PC-3 (cell line): ENCODE measurements at regions not wholly inside any gene's neighbourhood (a gene's known extent, or its start where the extent isn't known, plus 50 kb on each side); places are given as distances from the start of the nearest gene placed in this dataset.

Source experiments
- ATAC-seq: fragments of 200-7000 bp; cut with Tn5 transposase; 2 replicates; pipeline ENCODE4 v1.9.1; 2020; ENCODE audit warnings: mild to moderate bottlenecking, moderate library complexity
- BruUV-seq: library from RNA; stranded (reverse); fragments of 400-500 nt; replicated peaks from 2 replicates; lab custom pipeline; 2021; lab: Mats Ljungman, UMichigan
- CTCF ChIA-PET: fragments of 300-600 bp; sonication (Branson Sonifier 250); formaldehyde crosslinking; loops from one replicate; lab custom pipeline; 2022; ENCODE audit warnings: antibody characterized with exemption; lab: Charles Lee
- POLR2A ChIA-PET: fragments of 300-600 bp; sonication (Branson Sonifier 250); formaldehyde crosslinking; loops from one replicate; lab custom pipeline; 2022; ENCODE audit warnings: antibody characterized with exemption; ENCODE audit not compliant: unreplicated experiment; lab: Charles Lee
- DNase-seq: peaks from one replicate; pipeline ENCODE4 v3.0.0-alpha.2; 2015
- H2AFZ ChIP-seq: fragments of 300-600 bp; sonication (generic); 2 replicates; pipeline ENCODE4 v1.6.0; 2016; ENCODE audit warnings: antibody characterized with exemption, low read length
- H3F3A ChIP-seq: fragments of 300-600 bp; sonication (generic); one replicate; pipeline ENCODE4 v1.6.0; 2017; ENCODE audit warnings: antibody characterized with exemption, low read length, control low read depth, mild to moderate bottlenecking; ENCODE audit not compliant: unreplicated experiment
- H3K27ac ChIP-seq: fragments of 300-600 bp; sonication (generic); 2 replicates; pipeline ENCODE4 v1.5.1; 2016; ENCODE audit warnings: mild to moderate bottlenecking, low read length
- H3K27me3 ChIP-seq: fragments of 300-600 bp; sonication (generic); 2 replicates; pipeline ENCODE4 v1.6.1; 2016; ENCODE audit warnings: low read length, mixed read lengths
- H3K36me3 ChIP-seq: fragments of 300-600 bp; sonication (generic); 2 replicates; pipeline ENCODE4 v1.6.1; 2016; ENCODE audit warnings: low read depth, mixed run types, low read length, mixed read lengths
- H3K4me1 ChIP-seq: fragments of 300-600 bp; sonication (generic); 2 replicates; pipeline ENCODE4 v1.5.1; 2016; ENCODE audit warnings: low read length; ENCODE audit not compliant: insufficient read depth
- H3K4me2 ChIP-seq: fragments of 300-600 bp; sonication (generic); 2 replicates; pipeline ENCODE4 v1.6.0; 2016; ENCODE audit warnings: low read length
- H3K4me3 ChIP-seq: fragments of 300-600 bp; sonication (generic); 2 replicates; pipeline ENCODE4 v1.5.1; 2016; ENCODE audit warnings: mild to moderate bottlenecking, low read length, mixed read lengths
- H3K79me2 ChIP-seq: fragments of 300-600 bp; sonication (generic); 2 replicates; pipeline ENCODE4 v1.6.1; 2017; ENCODE audit warnings: low read length, mixed read lengths
- H3K9ac ChIP-seq: fragments of 300-600 bp; sonication (generic); 2 replicates; pipeline ENCODE4 v1.6.0; 2016; ENCODE audit warnings: mild to moderate bottlenecking, low read length
- H3K9me2 ChIP-seq: fragments of 300-600 bp; sonication (generic); replicated peaks from 2 replicates; pipeline ENCODE4 v1.6.1; 2016; ENCODE audit warnings: mixed run types, low read length, mixed read lengths
- H3K9me3 ChIP-seq: fragments of 300-600 bp; sonication (generic); 2 replicates; pipeline ENCODE4 v1.6.1; 2016; ENCODE audit warnings: low read length, mixed read lengths
- H4K20me1 ChIP-seq: fragments of 300-600 bp; sonication (generic); 2 replicates; pipeline ENCODE4 v1.6.1; 2016; ENCODE audit warnings: low read length, mixed read lengths
- CTCF ChIP-seq: fragments of 300-600 bp; sonication (generic); conservative IDR thresholded peaks from 2 replicates; pipeline ENCODE4 v1.5.1; 2017; ENCODE audit warnings: antibody characterized with exemption, low read depth, mild to moderate bottlenecking, low read length
- EZH2 ChIP-seq: fragments of 300-600 bp; sonication (generic); IDR thresholded peaks from one replicate; pipeline ENCODE4 v1.6.1; 2017; ENCODE audit warnings: antibody characterized with exemption, mild to moderate bottlenecking, low read length; ENCODE audit not compliant: unreplicated experiment
- EZH2phosphoT487 ChIP-seq: fragments of 300-600 bp; sonication (generic); IDR thresholded peaks from 2 replicates; pipeline ENCODE4 v1.6.1; 2018; ENCODE audit warnings: mild to moderate bottlenecking, antibody characterized with exemption, low read length, borderline replicate concordance
- intact Hi-C: fragments of 100-400 bp; cut with micrococcal nuclease; formaldehyde crosslinking; loops from 2 replicates; pipeline ENCODE4 v1.9.0; 2023

GRCh38 chr9:75601280-75601679 is 289.2 kb upstream of the PCSK5 start:
- no peak overlapping the region for H2AFZ ChIP-seq
- ATAC-seq: no peak
- intact Hi-C loops: no loop called here
- H3K27ac ChIP-seq: no peak overlapping the region
- H3F3A ChIP-seq: no peaks in the 10 kb centered on the region
- no peaks in the 10 kb centered on the region for H4K20me1 ChIP-seq
- no peaks in the 10 kb centered on the region for H3K4me1 ChIP-seq
- no peaks in the 10 kb centered on the region for H3K36me3 ChIP-seq
- TF ChIP-seq EZH2phosphoT487 (no peak), CTCF (no peak), EZH2 (no peak)
- DNase-seq: no peak
- no peak overlapping the region for H3K4me3 ChIP-seq
- ChIA-PET CTCF (no interaction called here), POLR2A (no interaction called here)
- no peaks in the 10 kb centered on the region for H3K9me2 ChIP-seq
- no peak overlapping the region for H3K9ac ChIP-seq
- H3K79me2 ChIP-seq: no peaks in the 10 kb centered on the region
- no peaks in the 10 kb centered on the region for H3K27me3 ChIP-seq
- H3K9me3 ChIP-seq: no peaks in the 10 kb centered on the region
- H3K4me2 ChIP-seq: no peak overlapping the region
- BruUV-seq: no TSS peak

DNA sequence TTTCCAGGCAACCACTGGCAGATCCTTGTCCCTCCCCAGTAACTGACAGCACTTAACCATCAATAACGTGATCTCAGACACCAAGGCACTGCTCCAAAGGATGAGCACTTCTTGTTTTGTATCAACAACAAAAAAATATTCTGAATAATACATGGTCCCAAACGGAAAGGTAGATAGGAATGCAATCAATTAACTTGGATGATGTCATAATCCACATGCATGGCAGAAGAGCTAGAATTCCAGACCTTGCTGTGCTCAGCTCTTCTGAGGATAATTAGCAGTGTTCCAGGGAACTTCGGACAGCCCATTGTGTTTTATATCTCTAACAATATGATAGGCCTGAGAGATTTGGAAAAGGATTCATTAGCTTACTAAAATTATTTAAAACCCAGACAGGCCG is 288.4 kb upstream of the PCSK5 start:
- Histone ChIP-seq H3K36me3 (no peaks in the 10 kb centered on the region), H3K79me2 (no peaks in the 10 kb centered on the region), H3K9ac (no peak overlapping the region), H3K9me3 (no peaks in the 10 kb centered on the region), H3K27ac (no peak overlapping the region), H3K4me2 (no peak overlapping the region), H3K4me1 (no peaks in the 10 kb centered on the region), H3K9me2 (no peaks in the 10 kb centered on the region), H4K20me1 (no peaks in the 10 kb centered on the region), H2AFZ (no peak overlapping the region), H3K27me3 (no peaks in the 10 kb centered on the region), H3F3A (no peaks in the 10 kb centered on the region), H3K4me3 (no peak overlapping the region)
- intact Hi-C loops: no loop called here
- no peak for DNase-seq
- no peak for ATAC-seq
- no TSS peak for BruUV-seq
- POLR2A ChIA-PET: no interaction called here
- CTCF ChIA-PET: no interaction called here
- TF ChIP-seq EZH2phosphoT487: no peak
- no peak for TF ChIP-seq CTCF
- TF ChIP-seq EZH2: no peak

DNA sequence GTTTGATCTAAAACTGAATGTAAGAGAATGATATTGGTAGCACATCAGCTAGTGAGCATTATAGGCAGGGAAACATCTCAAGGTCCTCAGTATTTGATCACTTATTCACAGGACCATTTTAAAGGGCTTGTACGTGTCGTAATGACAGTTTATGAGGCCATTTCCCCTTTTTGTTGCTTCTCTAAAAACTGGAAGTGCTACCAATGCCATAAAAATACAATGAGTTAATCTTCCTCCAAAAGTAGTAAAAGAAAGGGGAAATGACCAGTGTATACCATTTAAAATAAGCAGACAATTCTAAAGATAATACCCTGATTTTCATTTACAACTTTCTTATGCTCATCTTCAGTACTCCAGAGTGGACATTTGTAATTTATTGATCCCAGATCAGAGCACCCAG is 285.8 kb upstream of the PCSK5 start:
- ATAC-seq (no peak), DNase-seq (no peak)
- TF ChIP-seq CTCF: no peak
- TF ChIP-seq EZH2phosphoT487: no peak
- TF ChIP-seq EZH2: no peak
- no peaks in the 10 kb centered on the region for H3K27me3 ChIP-seq
- intact Hi-C loops: no loop called here
- no peaks in the 10 kb centered on the region for H4K20me1 ChIP-seq
- no peaks in the 10 kb centered on the region for H3K9me2 ChIP-seq
- BruUV-seq: no TSS peak
- H3K4me3 ChIP-seq: no peak overlapping the region
- CTCF ChIA-PET: no interaction called here
- POLR2A ChIA-PET: no interaction called here
- no peaks in the 10 kb centered on the region for H3F3A ChIP-seq
- H3K4me1 ChIP-seq: no peaks in the 10 kb centered on the region
- H2AFZ ChIP-seq: no peak overlapping the region
- no peaks in the 10 kb centered on the region for H3K36me3 ChIP-seq
- H3K4me2 ChIP-seq: no peak overlapping the region
- H3K9me3 ChIP-seq: no peaks in the 10 kb centered on the region
- H3K9ac ChIP-seq: no peak overlapping the region
- H3K79me2 ChIP-seq: no peaks in the 10 kb centered on the region
- no peak overlapping the region for H3K27ac ChIP-seq
